CD4-positive, alpha-beta T cell (primary cell): ENCODE measurements at regions not wholly inside any gene's neighbourhood (a gene's known extent, or its start where the extent isn't known, plus 50 kb on each side); places are given as distances from the start of the nearest gene placed in this dataset.

Experiments
- ATAC-seq: fragments of 200-7000 bp; cut with Tn5 transposase; one replicate; pipeline ENCODE4 v1.10.0; 2022; ENCODE audit warnings: mild to moderate bottlenecking; ENCODE audit not compliant: poor library complexity
- CTCF ChIA-PET: fragments of 350-600 bp; sonication (Branson Sonifier 250); formaldehyde crosslinking; loops from one replicate; lab custom pipeline; 2021; ENCODE audit warnings: antibody characterized with exemption, inconsistent platforms; lab: Charles Lee
- POLR2A ChIA-PET: fragments of 350-600 bp; sonication (Branson Sonifier 250); formaldehyde crosslinking; loops from one replicate; lab custom pipeline; 2021; ENCODE audit warnings: antibody characterized with exemption, inconsistent platforms; lab: Charles Lee
- DNase-seq, 14 experiments: peaks; one replicate each; pipeline ENCODE4 v3.0.0-alpha.2; 2013 to 2020; ENCODE audit warnings: mixed read lengths in 2 of 14
- H3K27ac ChIP-seq, 2 donors: one replicate each; pipeline versions ENCODE4 v1.5.1 to v1.7.0; 2013; ENCODE audit warnings: low read length in 2 of 2, low read depth in 1 of 2, mild to moderate bottlenecking in 1 of 2
- H3K27me3 ChIP-seq, 2 experiments: 1 replicate in 1 of 2; 2 replicates in 1 of 2; pipeline versions ENCODE4 v1.6.1 to v1.7.0; 2013; ENCODE audit warnings: low read length in 2 of 2, control low read depth in 1 of 2, mild to moderate bottlenecking in 1 of 2, moderate library complexity in 1 of 2; ENCODE audit not compliant: insufficient read depth in 2 of 2, control insufficient read depth in 1 of 2
- H3K36me3 ChIP-seq: one replicate; pipeline ENCODE4 v1.6.1; 2013; ENCODE audit warnings: low read length, control low read depth; ENCODE audit not compliant: insufficient read depth
- H3K4me1 ChIP-seq: one replicate; pipeline ENCODE4 v1.6.1; 2013; ENCODE audit warnings: low read length, control low read depth; ENCODE audit not compliant: insufficient read depth
- H3K4me3 ChIP-seq: one replicate; pipeline ENCODE4 v1.5.1; 2013; ENCODE audit warnings: mild to moderate bottlenecking, low read length, moderate library complexity
- H3K9me3 ChIP-seq, 2 experiments: 1 replicate in 1 of 2; 2 replicates in 1 of 2; pipeline versions ENCODE4 v1.6.1 to v1.7.0; 2013; ENCODE audit warnings: low read length in 2 of 2, mild to moderate bottlenecking in 2 of 2, control low read depth in 1 of 2, moderate library complexity in 1 of 2; ENCODE audit not compliant: control insufficient read depth in 1 of 2, insufficient read depth in 1 of 2
- H3K27ac Mint-ChIP-seq: one replicate; pipeline ENCODE4 v1.8.0; 2020; ENCODE audit warnings: mixed read lengths
- H3K27me3 Mint-ChIP-seq: one replicate; pipeline ENCODE4 v1.8.0; 2021; ENCODE audit warnings: mixed read lengths
- H3K36me3 Mint-ChIP-seq: one replicate; pipeline ENCODE4 v1.8.0; 2021; ENCODE audit warnings: low read depth, mixed read lengths
- H3K4me1 Mint-ChIP-seq: one replicate; pipeline ENCODE4 v1.8.0; 2021; ENCODE audit warnings: low read depth, mixed read lengths
- H3K4me3 Mint-ChIP-seq: one replicate; pipeline ENCODE4 v1.8.0; 2020; ENCODE audit warnings: mild to moderate bottlenecking, mixed read lengths
- H3K9me3 Mint-ChIP-seq: one replicate; pipeline ENCODE4 v1.8.0; 2020; ENCODE audit warnings: mixed read lengths
- intact Hi-C, 2 experiments: fragments of 100-400 bp; cut with DNase I in 1 of 2; cut with micrococcal nuclease in 1 of 2; formaldehyde crosslinking; loops; one replicate each; pipeline versions ENCODE4 v1.15.1 to v1.9.0; 2023 to 2025; cut with DNase I, micrococcal nuclease
- TF ChIP-seq, protein P1 (sequence below): fragments of 200-600 bp; IDR thresholded peaks from one replicate; pipeline ENCODE4 v1.8.0; 2022; ENCODE audit warnings: antibody characterized with exemption, mild to moderate bottlenecking

- H3K27me3 ChIP-seq = no peaks in the 10 kb centered on the region
- H3K36me3 ChIP-seq = no peaks in the 10 kb centered on the region
- no peak overlapping the region for H3K4me3 ChIP-seq
- H3K4me1 ChIP-seq = no peaks in the 10 kb centered on the region
- Mint-ChIP-seq H3K27ac (no peak overlapping the region), H3K4me1 (no peaks in the 10 kb centered on the region), H3K9me3 (no peaks in the 10 kb centered on the region), H3K36me3 (no peaks in the 10 kb centered on the region), H3K4me3 (no peak overlapping the region), H3K27me3 (no peaks in the 10 kb centered on the region)
- peaks cover 0 to 4% of the 10 kb centered on the region in 2 experiments for H3K9me3 ChIP-seq
- DNase-seq = no peak
- no peak overlapping the region for H3K27ac ChIP-seq
- POLR2A ChIA-PET = no interaction called here
- intact Hi-C loops = no loop called here
- ATAC-seq = no peak
- CTCF ChIA-PET = no interaction called here
- TF ChIP-seq, protein P1, sequence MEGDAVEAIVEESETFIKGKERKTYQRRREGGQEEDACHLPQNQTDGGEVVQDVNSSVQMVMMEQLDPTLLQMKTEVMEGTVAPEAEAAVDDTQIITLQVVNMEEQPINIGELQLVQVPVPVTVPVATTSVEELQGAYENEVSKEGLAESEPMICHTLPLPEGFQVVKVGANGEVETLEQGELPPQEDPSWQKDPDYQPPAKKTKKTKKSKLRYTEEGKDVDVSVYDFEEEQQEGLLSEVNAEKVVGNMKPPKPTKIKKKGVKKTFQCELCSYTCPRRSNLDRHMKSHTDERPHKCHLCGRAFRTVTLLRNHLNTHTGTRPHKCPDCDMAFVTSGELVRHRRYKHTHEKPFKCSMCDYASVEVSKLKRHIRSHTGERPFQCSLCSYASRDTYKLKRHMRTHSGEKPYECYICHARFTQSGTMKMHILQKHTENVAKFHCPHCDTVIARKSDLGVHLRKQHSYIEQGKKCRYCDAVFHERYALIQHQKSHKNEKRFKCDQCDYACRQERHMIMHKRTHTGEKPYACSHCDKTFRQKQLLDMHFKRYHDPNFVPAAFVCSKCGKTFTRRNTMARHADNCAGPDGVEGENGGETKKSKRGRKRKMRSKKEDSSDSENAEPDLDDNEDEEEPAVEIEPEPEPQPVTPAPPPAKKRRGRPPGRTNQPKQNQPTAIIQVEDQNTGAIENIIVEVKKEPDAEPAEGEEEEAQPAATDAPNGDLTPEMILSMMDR = no peak
These were observed 297.4 kb upstream of the MC4R start for GRCh38 chr18:60669938-60670337.

- Histone ChIP-seq H3K4me1 (no peaks in the 10 kb centered on the region), H3K27ac (no peak overlapping the region), H3K36me3 (no peaks in the 10 kb centered on the region), H3K9me3 (peaks cover 0 to 4% of the 10 kb centered on the region in 2 experiments), H3K27me3 (no peaks in the 10 kb centered on the region), H3K4me3 (no peak overlapping the region)
- Mint-ChIP-seq H3K36me3 (no peaks in the 10 kb centered on the region), H3K9me3 (no peaks in the 10 kb centered on the region), H3K27me3 (no peaks in the 10 kb centered on the region), H3K27ac (no peak overlapping the region), H3K4me1 (no peaks in the 10 kb centered on the region), H3K4me3 (no peak overlapping the region)
- ChIA-PET CTCF (no interaction called here), POLR2A (no interaction called here)
- intact Hi-C loops = no loop called here
- DNase-seq (no peak), ATAC-seq (no peak)
- TF ChIP-seq, protein P1 = no peak
These were observed 298.4 kb upstream of the MC4R start for GRCh38 chr18:60671021-60671420.

DNA sequence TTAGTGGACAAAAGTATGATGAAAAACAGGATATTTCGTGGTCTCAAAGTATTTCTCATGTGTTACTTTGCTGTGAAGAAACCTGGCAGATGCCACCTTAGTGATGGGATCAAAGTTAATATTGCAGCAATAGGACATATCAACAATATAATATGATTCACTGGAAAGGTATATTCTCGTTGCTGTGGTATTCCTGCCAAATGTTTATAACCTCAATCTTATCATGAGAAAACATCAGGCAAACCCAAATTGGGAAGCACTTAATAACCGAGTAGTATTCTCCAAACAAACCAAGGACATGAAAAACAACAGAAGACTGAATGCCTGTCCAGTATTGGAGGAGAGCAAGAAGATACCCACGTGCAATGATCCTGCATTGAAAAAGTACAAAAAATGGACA lies 302.6 kb upstream of the MC4R start:
- Histone ChIP-seq H3K4me1 (no peaks in the 10 kb centered on the region), H3K27ac (no peak overlapping the region), H3K9me3 (no peaks in the 10 kb centered on the region), H3K36me3 (no peaks in the 10 kb centered on the region), H3K27me3 (no peaks in the 10 kb centered on the region), H3K4me3 (no peak overlapping the region)
- no peaks in the 10 kb centered on the region for H3K9me3 Mint-ChIP-seq
- POLR2A ChIA-PET = no interaction called here
- TF ChIP-seq, protein P1 = no peak
- no peak overlapping the region for H3K27ac Mint-ChIP-seq
- no peaks in the 10 kb centered on the region for H3K27me3 Mint-ChIP-seq
- no peaks in the 10 kb centered on the region for H3K36me3 Mint-ChIP-seq
- no peak for DNase-seq
- no peak overlapping the region for H3K4me3 Mint-ChIP-seq
- intact Hi-C loops = no loop called here
- no peak for ATAC-seq
- CTCF ChIA-PET = no interaction called here
- H3K4me1 Mint-ChIP-seq = no peaks in the 10 kb centered on the region
